ENCODE measurements at regions not wholly inside any gene's neighbourhood (a gene's known extent, or its start where the extent isn't known, plus 50 kb on each side); places are given as distances from the start of the nearest gene placed in this dataset.

GRCh38 chr6:130557481-130558112, 191.8 kb downstream of the TMEM200A start:
- Histone ChIP-seq H3K79me2 (ENCODE audit: insufficient read depth, low read length) (no peaks in the 10 kb centered on the region), H3K27me3 (ENCODE audit: insufficient read depth, low read length, poor library complexity) (no peaks in the 10 kb centered on the region), H3K4me3 (ENCODE audit: low read depth in 1 of 2, low read length in 2 of 2) (no peak overlapping the region), H3K27ac (ENCODE audit: low read length) (no peak overlapping the region), H3K4me1 (ENCODE audit: insufficient read depth, low read length) (no peaks in the 10 kb centered on the region), H3K4me2 (ENCODE audit: insufficient read depth, low read length) (no peak overlapping the region), H3K9me3 (ENCODE audit: insufficient read depth, low read length, severe bottlenecking) (peaks cover 2% of the 10 kb centered on the region), H3K9ac (ENCODE audit: low read depth, low read length) (no peak overlapping the region), H4K20me1 (ENCODE audit: insufficient read depth, low read length) (no peaks in the 10 kb centered on the region), H2AFZ (ENCODE audit: low read depth, low read length) (no peak overlapping the region), H3K36me3 (ENCODE audit: insufficient read depth, low read length) (no peaks in the 10 kb centered on the region)
- ATAC-seq (ENCODE audit: insufficient read depth, low read depth), result no peak
- DNase-seq, result no peak
- TF ChIP-seq EZH2 (IDR thresholded peaks at IDR 0.05; ENCODE audit: borderline replicate concordance, low read depth, low read length, severe bottlenecking) (no peak), CTCF (IDR thresholded peaks at IDR 0.05; ENCODE audit: borderline replicate concordance, extremely low read depth, low read length, poor library complexity, severe bottlenecking) (no peak)

GRCh38 chr6:130558131-130558530, 192.3 kb downstream of the TMEM200A start:
- Histone ChIP-seq H3K4me1 (ENCODE audit: insufficient read depth, low read length) (no peaks in the 10 kb centered on the region), H3K36me3 (ENCODE audit: insufficient read depth, low read length) (no peaks in the 10 kb centered on the region), H3K9me3 (ENCODE audit: insufficient read depth, low read length, severe bottlenecking) (peaks cover 2% of the 10 kb centered on the region), H3K27ac (ENCODE audit: low read length) (no peak overlapping the region), H4K20me1 (ENCODE audit: insufficient read depth, low read length) (no peaks in the 10 kb centered on the region), H3K4me3 (ENCODE audit: low read depth in 1 of 2, low read length in 2 of 2) (no peak overlapping the region), H3K79me2 (ENCODE audit: insufficient read depth, low read length) (no peaks in the 10 kb centered on the region), H2AFZ (ENCODE audit: low read depth, low read length) (no peak overlapping the region), H3K9ac (ENCODE audit: low read depth, low read length) (no peak overlapping the region), H3K27me3 (ENCODE audit: insufficient read depth, low read length, poor library complexity) (no peaks in the 10 kb centered on the region), H3K4me2 (ENCODE audit: insufficient read depth, low read length) (no peak overlapping the region)
- ATAC-seq (ENCODE audit: insufficient read depth, low read depth) (no peak), DNase-seq (no peak)
- TF ChIP-seq CTCF (IDR thresholded peaks at IDR 0.05; ENCODE audit: borderline replicate concordance, extremely low read depth, low read length, poor library complexity, severe bottlenecking) (no peak), EZH2 (IDR thresholded peaks at IDR 0.05; ENCODE audit: borderline replicate concordance, low read depth, low read length, severe bottlenecking) (no peak)

- DNase-seq (no peak), ATAC-seq (ENCODE audit: insufficient read depth, low read depth) (no peak)
- Histone ChIP-seq H3K9ac (ENCODE audit: low read depth, low read length) (no peak overlapping the region), H4K20me1 (ENCODE audit: insufficient read depth, low read length) (no peaks in the 10 kb centered on the region), H3K4me3 (ENCODE audit: low read depth in 1 of 2, low read length in 2 of 2) (no peak overlapping the region), H3K4me2 (ENCODE audit: insufficient read depth, low read length) (no peak overlapping the region), H3K79me2 (ENCODE audit: insufficient read depth, low read length) (no peaks in the 10 kb centered on the region), H2AFZ (ENCODE audit: low read depth, low read length) (no peak overlapping the region), H3K27me3 (ENCODE audit: insufficient read depth, low read length, poor library complexity) (no peaks in the 10 kb centered on the region), H3K36me3 (ENCODE audit: insufficient read depth, low read length) (no peaks in the 10 kb centered on the region), H3K9me3 (ENCODE audit: insufficient read depth, low read length, severe bottlenecking) (peaks cover under 1% of the 10 kb centered on the region), H3K4me1 (ENCODE audit: insufficient read depth, low read length) (no peaks in the 10 kb centered on the region), H3K27ac (ENCODE audit: low read length) (no peak overlapping the region)
- TF ChIP-seq EZH2 (IDR thresholded peaks at IDR 0.05; ENCODE audit: borderline replicate concordance, low read depth, low read length, severe bottlenecking) (no peak), CTCF (IDR thresholded peaks at IDR 0.05; ENCODE audit: borderline replicate concordance, extremely low read depth, low read length, poor library complexity, severe bottlenecking) (no peak)
Measured at GRCh38 chr6:130559166-130559565, 193.3 kb downstream of the TMEM200A start.
